GM21737 (cell line): ENCODE measurements at regions not wholly inside any gene's neighbourhood (a gene's known extent, or its start where the extent isn't known, plus 50 kb on each side); places are given as distances from the start of the nearest gene placed in this dataset.

Experiments
- ATAC-seq: cut with Tn5 transposase; IDR thresholded peaks from one replicate; pipeline ENCODE4 v1.9.1; 2021; ENCODE audit warnings: mild to moderate bottlenecking, moderate library complexity; ENCODE audit not compliant: unreplicated experiment

- no peak for ATAC-seq
Measured at GRCh38 chr5:2125171-2125900, 242.6 kb upstream of the IRX4 start.

DNA sequence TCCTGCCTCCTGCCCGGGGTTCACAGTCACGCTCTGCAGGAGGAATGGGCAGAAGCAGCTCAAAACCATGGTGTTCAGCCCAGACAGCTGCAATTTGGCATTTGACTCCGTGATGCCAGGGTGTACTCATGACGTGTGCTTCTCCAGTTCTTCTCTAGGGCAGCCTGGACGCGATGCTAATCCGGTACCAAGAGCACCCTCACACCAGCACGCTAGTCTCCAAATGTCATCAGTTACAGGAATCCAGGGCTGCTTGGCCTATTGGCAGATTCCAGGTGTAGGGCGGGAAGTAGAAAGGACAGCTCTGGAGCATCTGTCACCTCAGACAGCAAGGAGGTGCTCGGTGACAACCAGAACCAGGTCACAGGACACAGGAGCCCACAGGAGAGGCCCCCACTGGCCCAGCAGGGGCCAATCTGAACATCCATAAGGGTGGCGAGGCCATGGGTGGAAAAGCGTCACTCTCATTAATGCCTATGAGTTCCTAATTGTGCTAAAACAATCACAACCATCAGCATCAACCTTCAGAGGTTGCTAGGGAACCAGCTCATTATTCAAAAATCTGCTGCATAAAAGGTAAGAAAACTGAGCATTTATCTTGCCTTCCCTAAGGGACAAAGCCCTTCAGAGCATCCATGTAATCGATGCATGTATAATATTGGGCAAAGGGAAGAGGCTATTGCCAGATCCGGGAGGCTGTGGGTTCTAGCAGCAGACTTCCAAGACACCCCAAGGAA, 241.9 kb upstream of the IRX4 start:
- no peak for ATAC-seq

DNA sequence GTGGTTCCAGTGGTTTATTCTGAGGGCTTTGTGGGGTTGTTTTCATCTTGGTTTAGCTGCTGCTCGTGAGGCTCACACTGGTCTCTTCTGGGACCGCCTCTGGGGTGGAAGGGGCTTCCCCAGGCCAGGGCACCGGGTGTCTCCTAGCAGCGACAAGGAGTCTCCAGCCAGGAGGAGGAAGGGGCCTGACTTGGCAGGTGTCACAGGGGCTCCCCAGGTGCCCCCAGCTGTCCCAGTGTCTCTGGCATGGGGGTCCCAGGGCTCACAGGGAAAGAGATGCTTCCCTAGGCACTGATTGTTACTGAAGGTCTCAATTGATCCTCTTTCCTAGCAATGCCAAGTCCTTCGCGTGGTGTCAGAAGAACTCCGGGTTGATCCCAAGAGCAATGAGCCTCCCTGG, 241.1 kb upstream of the IRX4 start:
- no peak for ATAC-seq

DNA sequence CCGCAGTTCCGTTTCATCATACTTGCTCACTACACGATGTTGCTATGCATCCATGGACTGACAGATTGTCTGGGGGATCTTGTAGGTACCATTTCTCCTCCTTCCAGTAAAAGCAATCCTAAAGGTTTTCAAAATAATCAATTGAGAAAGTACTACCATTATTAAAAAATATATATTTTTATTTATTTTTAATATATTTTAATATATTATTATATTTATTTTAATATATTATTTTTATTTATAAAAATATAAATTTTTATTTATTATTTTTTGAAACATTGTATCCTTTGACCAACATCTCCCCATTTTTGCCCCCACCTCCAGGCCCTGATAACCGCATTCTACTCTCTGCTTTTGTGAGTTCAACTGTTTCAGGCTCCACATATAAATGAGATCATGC, 237.6 kb upstream of the IRX4 start:
- no peak for ATAC-seq

GRCh38 chr5:2119573-2119972, 236.8 kb upstream of the IRX4 start:
- ATAC-seq: no peak

DNA sequence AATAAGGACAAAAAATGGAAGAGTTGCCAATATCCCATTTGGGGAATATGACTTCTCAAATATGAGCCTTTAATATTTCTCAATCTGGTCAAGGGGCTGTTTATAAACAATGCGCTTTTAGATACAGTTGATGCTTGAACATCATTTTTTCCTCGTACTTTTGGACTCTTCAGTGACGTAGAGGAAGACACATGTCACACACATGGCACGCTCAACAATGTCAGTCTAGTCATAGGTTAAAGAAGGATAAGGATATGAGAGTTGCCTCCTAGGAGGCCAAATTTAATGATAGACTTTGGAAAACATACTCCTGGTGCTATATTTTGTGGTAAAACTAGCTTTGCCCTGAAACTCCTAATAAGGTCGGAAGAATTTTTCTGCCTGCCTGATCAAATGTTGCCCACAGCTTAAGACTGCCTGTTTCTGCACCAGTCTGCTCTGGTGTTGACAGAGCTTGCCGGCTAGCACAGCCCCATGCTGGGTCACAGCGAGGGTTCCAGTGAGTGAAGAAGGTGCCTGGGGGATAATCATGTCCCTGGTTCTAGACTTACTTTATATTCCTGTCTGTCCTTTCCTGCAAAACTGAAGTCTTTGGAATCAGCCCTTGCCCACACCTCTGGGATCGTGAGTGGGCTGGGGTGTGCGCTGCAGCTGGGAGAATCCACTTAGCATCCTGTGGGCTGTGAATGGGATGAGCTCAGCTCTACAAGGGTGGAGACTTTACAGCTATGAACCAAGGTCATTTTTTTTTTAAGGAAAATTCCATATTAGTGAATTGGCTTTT, 230.8 kb upstream of the IRX4 start:
- no peak for ATAC-seq

GRCh38 chr5:2112173-2113025, 229.7 kb upstream of the IRX4 start:
- no peak for ATAC-seq

- ATAC-seq: no peak
Measured at GRCh38 chr5:2111569-2112105, 228.9 kb upstream of the IRX4 start.

- ATAC-seq: no peak
Measured at GRCh38 chr5:2110934-2111462, 228.3 kb upstream of the IRX4 start.

- ATAC-seq: no peak
Measured at GRCh38 chr5:2110137-2110933, 227.6 kb upstream of the IRX4 start.

DNA sequence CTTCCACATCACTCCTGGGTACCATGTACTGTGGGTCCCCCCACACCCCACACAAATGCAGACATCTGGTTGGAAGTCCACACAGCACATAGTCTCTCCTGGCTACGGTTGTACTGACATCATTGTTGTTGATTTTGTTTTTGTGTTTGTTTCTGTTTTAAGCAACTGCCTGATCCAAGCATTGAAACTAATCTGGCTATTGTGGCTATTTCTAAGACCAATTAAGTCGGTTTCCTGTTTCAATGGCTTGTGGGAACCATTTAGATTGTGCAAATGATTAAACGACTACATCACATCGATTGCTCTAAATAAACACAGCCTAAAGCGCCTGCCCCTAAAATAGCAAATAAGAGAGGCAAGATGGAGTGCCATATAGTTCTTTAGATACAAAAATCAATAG, 226.8 kb upstream of the IRX4 start:
- no peak for ATAC-seq

DNA sequence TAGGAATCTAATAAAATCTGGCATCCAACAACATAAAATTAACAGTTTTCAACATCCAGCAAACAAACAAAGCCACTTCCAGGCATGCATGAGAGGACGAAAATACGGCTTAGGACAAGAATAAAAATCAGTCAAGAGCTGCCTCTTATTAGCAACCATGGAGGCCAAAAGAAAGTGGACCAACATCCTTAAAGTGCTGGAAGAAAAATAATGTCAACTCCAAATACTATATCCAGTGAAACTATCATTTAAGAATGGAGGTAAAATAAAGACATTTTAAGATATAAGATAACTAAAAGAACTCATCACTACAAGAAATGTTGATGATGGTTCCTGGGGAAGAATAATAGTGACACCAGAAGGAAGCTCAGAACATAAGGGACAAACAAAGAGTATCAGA, 224.0 kb upstream of the IRX4 start:
- no peak for ATAC-seq

DNA sequence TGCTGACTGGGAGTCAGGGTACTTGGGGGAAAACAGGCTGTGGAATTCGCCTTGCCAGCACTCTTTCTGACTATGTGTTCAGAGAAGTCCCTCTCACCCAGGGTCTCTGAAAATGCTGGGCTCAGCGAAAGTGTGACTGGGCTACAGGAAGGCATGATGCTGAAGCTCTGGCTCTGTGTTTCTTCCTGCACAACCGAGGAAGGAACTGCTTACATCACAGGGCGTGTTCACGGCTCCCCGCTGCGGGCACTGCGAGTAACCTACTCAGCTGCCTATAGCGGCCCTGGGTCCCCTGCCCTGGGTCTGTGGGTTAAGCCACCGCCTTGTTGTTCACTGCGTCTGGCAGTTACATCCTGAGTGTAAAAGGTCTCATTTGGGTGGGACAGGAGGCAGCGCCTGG, 222.4 kb upstream of the IRX4 start:
- ATAC-seq: no peak

DNA sequence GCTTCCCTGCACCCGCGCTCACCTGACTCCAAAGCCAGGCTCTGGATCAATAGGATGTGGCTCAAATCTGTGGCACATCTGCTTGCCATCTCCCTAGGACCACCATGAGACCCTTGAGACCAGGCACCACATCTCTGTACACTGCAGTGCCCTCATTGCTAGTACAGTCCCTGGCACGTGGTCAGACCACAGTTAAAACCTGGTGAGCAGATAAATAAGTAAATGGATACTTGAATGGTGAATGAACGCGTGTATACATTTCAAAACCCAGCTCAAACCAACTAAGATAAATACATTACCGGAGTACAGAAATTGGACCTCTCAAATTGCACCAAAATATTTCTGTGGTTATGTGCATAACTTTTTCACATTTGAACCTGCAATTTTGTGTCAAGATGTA, 221.2 kb upstream of the IRX4 start:
- ATAC-seq: no peak

DNA sequence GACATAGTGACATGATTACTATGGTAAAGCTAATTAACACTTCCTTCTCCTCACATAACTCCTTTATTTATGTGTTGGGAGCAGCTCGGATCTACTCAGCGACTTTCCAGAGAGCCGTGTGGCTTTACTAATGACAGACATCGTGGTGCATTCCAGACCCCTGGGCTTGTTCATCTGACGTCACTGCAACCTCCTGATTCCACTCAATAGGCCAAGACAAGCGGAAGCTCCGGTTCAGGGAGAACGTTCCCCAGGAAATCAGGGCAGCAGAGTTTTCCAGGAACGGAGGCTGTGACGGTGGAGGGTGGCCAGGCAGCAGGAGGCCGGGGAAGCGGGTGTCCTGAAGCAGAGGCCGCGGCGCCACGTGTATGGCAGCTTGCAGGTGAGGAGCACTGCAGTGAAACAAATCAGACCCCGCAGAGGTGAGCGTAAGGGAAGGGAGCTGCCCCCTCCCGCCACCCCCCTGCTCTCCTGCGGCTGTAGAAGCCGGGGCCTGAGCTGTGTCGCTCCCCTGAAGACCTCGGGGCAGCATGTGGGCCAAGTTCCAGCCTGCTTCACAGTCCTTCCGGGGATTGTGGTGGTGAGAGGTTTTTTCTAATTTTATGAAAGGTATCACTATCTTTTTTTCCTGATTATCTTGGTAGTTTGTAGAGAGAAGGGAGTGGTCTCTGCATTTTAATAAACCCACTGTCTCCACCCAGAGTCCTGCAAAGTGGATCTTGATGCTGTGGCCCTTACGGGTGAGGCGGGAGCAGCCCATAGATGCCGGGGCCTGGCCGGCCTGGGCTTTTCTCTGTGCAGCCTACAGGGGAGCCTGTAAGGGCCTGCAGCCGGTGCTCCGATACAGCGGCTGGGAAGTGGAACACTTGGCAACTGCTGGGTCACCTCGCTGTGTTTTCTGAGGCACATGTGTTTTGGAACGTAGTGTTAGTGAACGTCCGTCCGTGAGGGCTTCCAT, 220.4 kb upstream of the IRX4 start:
- no peak for ATAC-seq

- no peak for ATAC-seq
Measured at GRCh38 chr5:2101685-2102084, 219.0 kb upstream of the IRX4 start.

DNA sequence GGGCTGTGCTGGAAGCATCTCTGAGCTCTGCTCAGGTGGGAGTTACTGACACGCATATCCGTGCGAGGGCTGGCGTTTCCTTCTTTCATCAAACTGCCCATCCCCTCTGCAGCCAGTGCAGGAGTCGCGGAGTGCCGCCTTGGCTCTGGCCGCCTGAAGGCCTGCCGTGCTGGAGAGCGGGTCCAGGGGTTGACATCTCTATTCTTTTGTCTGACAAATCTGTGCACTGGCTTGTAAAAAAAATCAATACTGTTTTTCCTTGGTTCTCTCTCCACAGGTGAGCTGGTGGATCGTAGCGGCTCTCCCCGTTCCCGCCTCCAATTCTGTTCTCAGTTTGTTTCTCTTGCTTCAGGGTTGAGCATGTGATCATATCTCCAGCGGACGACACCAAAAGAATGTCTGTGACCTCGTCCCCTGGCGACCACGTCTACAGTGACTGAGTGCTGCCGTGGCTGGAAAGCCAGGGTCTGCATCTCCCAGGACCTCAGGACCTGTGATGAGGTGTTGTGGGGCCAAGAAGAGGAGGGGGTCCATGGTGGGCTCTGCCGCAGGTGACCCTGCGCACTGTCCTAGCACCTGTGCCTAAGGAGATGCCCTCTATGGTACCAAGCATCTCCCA, 214.3 kb upstream of the IRX4 start:
- ATAC-seq: no peak

- no peak for ATAC-seq
Measured at GRCh38 chr5:2095011-2095410, 212.3 kb upstream of the IRX4 start.
